ENCODE measurements at regions not wholly inside any gene's neighbourhood (a gene's known extent, or its start where the extent isn't known, plus 50 kb on each side); places are given as distances from the start of the nearest gene placed in this dataset.

DNA sequence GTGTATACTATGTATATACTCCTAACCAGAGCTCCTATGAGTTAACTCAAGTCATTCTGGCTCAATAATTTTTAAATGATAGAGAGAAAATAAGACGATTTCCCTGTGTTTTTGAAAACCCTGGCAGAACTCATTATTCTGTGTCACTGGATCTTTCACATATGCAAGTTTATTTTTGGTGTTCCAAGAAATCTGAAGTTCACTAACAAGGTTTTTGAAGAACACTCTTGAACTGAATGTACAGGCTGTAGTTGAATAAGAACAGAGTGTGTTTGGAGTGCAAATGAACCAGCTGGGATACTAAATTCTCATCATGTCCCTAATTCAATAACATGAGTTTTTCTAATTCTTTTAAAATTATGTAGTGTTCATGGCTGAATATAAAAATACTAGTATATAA lies 466.9 kb upstream of the SUCLG2 start:
- TF ChIP-seq EZH2 (IDR thresholded peaks at IDR 0.05; ENCODE audit: low read depth, low read length, severe bottlenecking) (no peak), SIN3A (conservative IDR thresholded peaks at IDR 0.05 in 1 of 2, IDR thresholded peaks at IDR 0.05 in 1 of 2; ENCODE audit: low read depth in 1 of 2, low read length in 2 of 2) (no peak), CEBPB (IDR thresholded peaks at IDR 0.05; ENCODE audit: low read depth, low read length) (no peak), EP300 (IDR thresholded peaks at IDR 0.05; ENCODE audit: borderline replicate concordance in 1 of 2, low read depth in 2 of 2, low read length in 2 of 2) (no peak), POLR2A (IDR thresholded peaks at IDR 0.05; ENCODE audit: control extremely low read depth in 1 of 2, low read depth in 2 of 2, low read length in 2 of 2) (no peak), TAF7 (optimal IDR thresholded peaks at IDR 0.05; ENCODE audit: borderline replicate concordance, low read depth, low read length) (no peak), CHD2 (IDR thresholded peaks at IDR 0.05; ENCODE audit: low read length) (no peak), RFX5 (IDR thresholded peaks at IDR 0.05; ENCODE audit: borderline replicate concordance, low read depth, low read length) (no peak)
- TF ChIP-seq, protein P1, sequence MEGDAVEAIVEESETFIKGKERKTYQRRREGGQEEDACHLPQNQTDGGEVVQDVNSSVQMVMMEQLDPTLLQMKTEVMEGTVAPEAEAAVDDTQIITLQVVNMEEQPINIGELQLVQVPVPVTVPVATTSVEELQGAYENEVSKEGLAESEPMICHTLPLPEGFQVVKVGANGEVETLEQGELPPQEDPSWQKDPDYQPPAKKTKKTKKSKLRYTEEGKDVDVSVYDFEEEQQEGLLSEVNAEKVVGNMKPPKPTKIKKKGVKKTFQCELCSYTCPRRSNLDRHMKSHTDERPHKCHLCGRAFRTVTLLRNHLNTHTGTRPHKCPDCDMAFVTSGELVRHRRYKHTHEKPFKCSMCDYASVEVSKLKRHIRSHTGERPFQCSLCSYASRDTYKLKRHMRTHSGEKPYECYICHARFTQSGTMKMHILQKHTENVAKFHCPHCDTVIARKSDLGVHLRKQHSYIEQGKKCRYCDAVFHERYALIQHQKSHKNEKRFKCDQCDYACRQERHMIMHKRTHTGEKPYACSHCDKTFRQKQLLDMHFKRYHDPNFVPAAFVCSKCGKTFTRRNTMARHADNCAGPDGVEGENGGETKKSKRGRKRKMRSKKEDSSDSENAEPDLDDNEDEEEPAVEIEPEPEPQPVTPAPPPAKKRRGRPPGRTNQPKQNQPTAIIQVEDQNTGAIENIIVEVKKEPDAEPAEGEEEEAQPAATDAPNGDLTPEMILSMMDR (IDR thresholded peaks at IDR 0.05; ENCODE audit: control extremely low read depth in 1 of 3, insufficient read depth in 1 of 3, low read depth in 1 of 3, low read length in 3 of 3) = no peak
